OCI-LY3 (cell line): ENCODE measurements at regions not wholly inside any gene's neighbourhood (a gene's known extent, or its start where the extent isn't known, plus 50 kb on each side); places are given as distances from the start of the nearest gene placed in this dataset.

ENCODE experiments used
- EZH2phosphoT487 ChIP-seq: fragments of 200-600 bp; shearing (Covaris generic); IDR thresholded peaks from 2 replicates; pipeline ENCODE4 v1.6.1; 2018; ENCODE audit warnings: antibody characterized with exemption, mixed run types, low read depth
- TF ChIP-seq, protein P1 (sequence below): fragments of 200-600, 300-600 bp; sonication (generic); IDR thresholded peaks from 2 replicates; pipeline ENCODE4 v1.5.1; 2014; ENCODE audit warnings: antibody characterized with exemption, low read length, low read depth

DNA sequence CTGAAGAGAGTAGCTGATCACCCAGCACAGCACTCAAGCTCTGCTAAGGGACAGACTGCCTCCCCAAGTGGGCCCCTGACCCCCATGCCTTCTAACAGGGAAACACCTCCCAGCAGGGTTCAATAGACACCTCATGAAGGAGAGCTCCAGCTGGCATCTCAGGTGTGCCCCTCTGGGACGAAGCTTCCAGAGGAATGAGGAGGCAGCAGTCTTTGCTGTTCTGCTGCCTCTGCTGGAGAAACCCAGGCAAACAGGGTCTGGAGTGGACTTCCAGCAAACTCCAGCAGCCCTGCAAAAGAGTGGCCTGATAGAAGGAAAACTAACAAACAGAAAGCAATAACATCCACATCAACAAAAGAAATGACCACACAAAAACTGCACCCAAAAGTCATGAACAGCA is 412.8 kb downstream of the PRDM5 start:
- TF ChIP-seq, protein P1, sequence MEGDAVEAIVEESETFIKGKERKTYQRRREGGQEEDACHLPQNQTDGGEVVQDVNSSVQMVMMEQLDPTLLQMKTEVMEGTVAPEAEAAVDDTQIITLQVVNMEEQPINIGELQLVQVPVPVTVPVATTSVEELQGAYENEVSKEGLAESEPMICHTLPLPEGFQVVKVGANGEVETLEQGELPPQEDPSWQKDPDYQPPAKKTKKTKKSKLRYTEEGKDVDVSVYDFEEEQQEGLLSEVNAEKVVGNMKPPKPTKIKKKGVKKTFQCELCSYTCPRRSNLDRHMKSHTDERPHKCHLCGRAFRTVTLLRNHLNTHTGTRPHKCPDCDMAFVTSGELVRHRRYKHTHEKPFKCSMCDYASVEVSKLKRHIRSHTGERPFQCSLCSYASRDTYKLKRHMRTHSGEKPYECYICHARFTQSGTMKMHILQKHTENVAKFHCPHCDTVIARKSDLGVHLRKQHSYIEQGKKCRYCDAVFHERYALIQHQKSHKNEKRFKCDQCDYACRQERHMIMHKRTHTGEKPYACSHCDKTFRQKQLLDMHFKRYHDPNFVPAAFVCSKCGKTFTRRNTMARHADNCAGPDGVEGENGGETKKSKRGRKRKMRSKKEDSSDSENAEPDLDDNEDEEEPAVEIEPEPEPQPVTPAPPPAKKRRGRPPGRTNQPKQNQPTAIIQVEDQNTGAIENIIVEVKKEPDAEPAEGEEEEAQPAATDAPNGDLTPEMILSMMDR: no peak
- no peak for TF ChIP-seq EZH2phosphoT487
